ENCODE measurements at regions not wholly inside any gene's neighbourhood (a gene's known extent, or its start where the extent isn't known, plus 50 kb on each side); places are given as distances from the start of the nearest gene placed in this dataset.
A peak's percentile ranks its signal among the peaks of the same experiment; 100 is the strongest.

DNA sequence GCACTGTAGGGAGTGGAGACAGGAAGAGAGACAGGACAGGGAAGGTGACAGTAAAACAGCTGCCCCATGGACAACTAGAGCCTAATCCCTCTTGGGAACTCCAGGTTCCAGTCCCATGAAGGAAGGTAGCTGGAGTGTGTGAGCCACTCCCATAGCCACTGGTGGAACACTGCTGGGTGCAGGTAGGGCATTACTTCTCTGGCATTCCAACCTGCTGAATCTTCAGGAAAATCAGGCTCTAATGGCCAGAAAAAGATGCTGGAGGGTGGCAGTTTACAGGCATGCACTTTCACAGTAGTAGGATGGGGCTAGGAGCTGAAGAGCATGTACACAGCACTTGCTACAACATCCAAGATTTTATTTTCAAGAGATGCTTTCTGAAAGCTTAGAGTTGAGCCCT, 259.4 kb downstream of the AUH start:
- no peak for DNase-seq

DNA sequence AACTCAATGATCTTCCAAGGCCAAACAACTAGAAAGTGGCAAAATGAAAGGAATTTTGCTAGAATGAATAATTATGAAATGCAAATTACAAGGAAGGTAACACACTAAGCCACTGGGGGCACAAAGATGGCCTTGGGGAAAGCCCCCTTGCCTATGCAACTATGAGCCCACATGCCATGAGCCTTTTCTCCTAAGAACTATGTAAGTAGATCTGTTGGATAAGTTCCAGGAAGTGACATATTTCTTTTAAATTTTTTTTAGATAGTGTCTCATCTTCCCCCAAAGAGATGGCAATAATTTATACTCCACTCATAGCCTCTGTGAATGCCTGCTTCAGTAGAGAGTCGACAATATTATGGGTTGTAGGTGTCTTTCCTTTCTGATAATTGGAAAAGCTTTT, 257.8 kb downstream of the AUH start:
- no peak for DNase-seq

- DNase-seq, result no peak
These were observed 255.2 kb downstream of the AUH start for GRCh38 chr9:91106415-91107081.

DNA sequence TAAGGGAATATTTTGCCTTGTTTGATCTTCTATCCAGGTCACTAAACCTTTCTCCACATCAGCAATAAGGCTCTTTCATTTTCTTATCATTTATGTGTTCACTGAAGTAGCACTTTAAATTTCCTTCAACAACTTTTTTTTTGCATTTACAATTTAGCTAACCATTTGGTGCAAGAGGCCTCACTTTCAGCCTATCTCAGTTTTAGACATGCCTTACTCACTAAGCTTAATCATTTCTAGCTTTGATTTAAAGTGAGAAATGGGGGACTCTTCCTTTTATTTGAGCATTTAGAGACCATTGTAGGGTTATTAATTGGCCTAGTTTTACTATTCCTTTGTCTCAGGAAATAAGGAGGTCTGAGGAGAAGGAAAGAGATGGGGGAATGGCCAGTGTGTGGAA, 250.5 kb downstream of the AUH start:
- DNase-seq, result no peak

- DNase-seq, result no peak
These were observed 249.8 kb downstream of the AUH start for GRCh38 chr9:91111876-91112275.

GRCh38 chr9:91113016-91113415, 248.7 kb downstream of the AUH start:
- DNase-seq, result no peak

GRCh38 chr9:91114450-91114849, 247.3 kb downstream of the AUH start:
- DNase-seq, result no peak

DNA sequence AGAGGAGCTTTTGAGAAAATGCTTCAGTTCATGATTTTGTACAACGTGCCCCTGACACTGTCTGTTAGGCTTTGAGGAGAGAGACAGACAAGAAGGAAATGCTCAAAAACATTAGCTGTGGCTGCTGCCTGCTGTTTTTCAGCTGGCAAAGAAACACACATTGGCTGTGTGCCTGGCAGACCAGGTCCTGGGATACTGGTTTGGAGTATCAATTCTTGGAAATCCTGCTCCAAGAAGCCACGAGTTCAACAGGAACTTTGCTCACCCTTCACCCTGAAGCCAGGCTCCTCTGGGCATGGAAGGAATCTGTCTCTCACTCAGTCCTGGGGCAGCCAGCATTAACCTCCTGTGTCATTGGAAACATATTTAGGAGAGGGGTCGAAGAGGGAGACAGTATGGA, 245.5 kb downstream of the AUH start:
- no peak for DNase-seq

DNA sequence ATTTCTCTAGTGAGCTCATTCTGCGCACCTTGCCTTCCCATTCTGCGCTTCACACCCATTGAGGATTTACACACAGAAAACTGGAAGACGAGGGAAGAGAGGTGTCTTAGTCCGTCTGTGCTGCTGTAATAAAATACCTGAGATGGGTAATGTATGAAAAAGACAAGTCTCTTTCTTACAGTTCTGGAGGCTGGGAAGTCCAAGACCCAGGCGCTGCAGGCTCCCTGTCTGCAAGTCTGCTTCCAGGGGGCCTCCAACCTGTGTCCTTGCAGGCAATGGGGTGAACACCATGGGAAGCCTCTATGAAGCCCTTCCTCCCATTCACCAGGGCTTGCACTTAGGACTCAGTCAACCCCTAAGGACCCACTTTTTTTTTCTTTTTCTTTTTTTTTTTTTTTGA, 245.0 kb downstream of the AUH start:
- no peak for DNase-seq

DNA sequence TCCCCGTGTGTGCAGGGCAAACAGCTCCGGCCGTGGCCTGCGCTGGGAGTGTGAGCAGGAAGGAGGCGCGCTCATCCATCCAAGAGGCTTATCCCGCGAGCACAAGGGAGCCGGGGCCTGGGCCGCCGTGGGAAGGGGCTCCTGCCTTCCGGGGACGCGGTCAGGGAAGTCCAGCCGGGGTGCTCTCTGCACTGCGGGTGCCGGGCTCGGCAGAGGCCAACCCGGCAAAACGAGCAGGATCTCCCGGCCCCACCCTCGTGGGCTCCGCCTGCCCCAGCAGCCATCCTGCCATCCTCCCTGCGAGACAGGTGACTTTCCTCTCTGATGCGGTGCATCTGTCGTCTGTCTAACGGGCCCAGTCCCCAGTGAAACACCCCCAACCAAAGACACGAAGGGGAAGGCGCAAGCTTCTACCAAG, 244.2 kb downstream of the AUH start:
- DNase-seq, result no peak

DNA sequence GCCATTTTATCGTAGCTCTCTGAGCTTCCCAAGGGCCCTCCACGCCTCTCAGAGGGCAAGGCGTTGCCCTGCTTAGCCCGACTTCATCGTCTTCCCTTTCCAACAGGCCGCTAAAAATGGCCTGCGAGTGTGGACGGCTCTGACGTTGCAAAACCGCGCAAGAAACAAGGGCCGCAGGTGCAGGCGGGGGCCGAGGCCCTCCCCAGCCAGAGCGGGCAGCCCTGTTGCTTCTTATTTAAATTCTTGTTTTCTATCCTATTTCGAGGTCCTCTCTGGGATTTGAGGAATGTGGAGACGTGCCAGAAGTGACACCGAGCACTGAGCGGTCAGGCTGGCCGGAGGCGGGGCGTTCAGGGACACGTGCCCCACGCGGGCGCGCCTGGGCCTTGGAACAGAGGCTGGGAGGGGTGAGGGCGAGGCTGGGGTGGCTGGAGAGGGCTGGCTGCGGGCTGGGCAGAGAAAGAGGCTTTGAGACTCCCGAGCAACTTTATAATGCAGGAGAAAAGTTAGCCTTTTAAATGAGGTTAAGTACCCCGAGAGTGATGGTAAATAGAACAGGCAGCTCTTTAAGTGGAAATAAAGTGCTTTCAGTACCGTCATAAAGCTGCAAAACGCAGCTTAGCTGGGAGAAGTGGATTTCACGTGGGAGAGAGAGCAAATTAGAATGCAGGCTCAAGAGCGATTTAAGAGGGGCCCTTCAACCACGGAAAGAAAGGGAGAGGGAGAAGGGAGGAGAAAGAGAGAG, 243.6 kb downstream of the AUH start:
- DNase-seq, result no peak

DNA sequence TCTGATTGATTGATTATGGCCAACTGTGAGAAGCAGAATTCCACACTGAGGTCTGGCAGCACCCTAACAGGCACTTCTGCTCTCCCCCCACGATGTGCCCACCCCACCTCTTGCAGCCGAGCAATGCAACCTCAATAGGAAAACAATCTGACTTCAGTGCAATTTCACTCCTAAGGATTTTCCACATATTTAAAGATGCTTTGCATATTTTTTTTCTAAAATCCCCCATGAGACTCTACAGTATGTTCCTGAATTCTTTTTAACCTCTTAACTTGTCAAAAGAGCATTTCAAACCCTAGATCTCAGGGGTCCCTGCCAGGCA, 243.1 kb downstream of the AUH start:
- DNase-seq, result no peak

GRCh38 chr9:91119142-91119541, 242.6 kb downstream of the AUH start:
- DNase-seq, result no peak

- no peak for DNase-seq
These were observed 242.0 kb downstream of the AUH start for GRCh38 chr9:91119679-91120078.

- no peak for DNase-seq
These were observed 241.5 kb downstream of the AUH start for GRCh38 chr9:91120200-91120599.

- no peak for DNase-seq
These were observed 239.0 kb downstream of the AUH start for GRCh38 chr9:91122755-91123154.

- DNase-seq, result no peak
These were observed 234.8 kb downstream of the AUH start for GRCh38 chr9:91126761-91127445.

DNA sequence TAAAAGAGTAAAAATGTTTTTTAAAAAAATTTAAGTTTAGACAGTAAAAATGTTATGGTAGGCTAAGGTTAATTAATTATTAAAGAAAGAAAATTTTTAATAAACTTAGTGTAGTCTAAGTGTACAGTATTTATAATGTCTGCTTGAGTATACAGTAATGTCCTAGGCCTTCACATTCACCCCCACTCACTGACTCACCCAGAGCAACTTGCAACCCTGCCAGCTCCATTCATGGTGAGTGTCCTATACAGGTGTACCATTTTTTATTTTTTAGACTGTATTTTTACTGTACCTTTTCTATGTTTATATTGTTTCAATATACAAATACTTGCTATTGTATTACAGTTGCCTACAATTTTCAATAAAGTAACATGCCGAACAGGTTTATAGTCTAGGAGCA, 234.1 kb downstream of the AUH start:
- no peak for DNase-seq

- DNase-seq, result no peak
These were observed 230.9 kb downstream of the AUH start for GRCh38 chr9:91130796-91131318.

- peak; percentile 55 for DNase-seq
These were observed 230.3 kb downstream of the AUH start for GRCh38 chr9:91131433-91131839.

GRCh38 chr9:91132576-91133073, 229.1 kb downstream of the AUH start:
- no peak for DNase-seq

DNA sequence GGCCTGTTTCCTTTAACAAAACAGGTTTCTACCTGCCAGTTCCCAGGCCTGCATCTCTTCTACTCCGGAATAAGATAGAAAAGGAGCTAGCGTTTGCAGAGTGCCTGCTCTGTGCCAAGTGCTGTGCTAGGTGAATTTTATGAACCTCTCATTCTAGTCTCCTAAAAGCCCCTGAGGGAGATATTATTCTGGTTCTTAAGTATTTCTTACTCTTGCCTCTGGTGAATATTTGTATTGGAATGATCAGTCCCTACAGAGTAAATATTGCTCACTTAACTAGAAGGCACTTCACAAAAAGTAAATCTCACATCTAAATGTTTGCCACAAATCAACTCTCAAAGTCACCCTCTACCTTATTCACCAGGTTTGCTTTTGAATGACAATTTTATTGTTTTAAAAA, 227.1 kb downstream of the AUH start:
- no peak for DNase-seq

- DNase-seq, result no peak
These were observed 224.3 kb downstream of the AUH start for GRCh38 chr9:91137391-91137790.

DNA sequence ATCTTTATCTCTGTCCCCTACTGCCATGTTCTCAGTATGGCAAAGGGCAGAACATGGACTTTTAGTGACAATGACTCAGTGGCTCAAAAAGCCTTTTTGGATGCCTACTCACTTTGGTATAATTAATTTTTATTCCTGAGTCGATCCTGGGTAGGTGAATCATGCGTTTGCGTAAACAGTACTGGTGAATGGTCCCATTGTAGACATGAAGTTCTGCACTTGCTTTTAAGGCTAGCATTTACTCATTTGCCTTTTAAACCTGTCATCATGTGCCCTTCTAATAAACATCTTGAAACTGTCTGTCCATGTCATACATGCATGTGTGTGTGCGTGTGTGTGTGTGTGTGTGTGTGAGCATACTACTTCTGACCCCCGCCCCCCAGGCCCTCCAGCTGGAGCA, 223.0 kb downstream of the AUH start:
- DNase-seq, result no peak

Data from NK-92 treated with Interleukin-12 subunit alpha and Interleukin-12 subunit beta, amount 100 ng/mL, for 24 hours (cell line).